HTR-8/SVneo (cell line): ENCODE measurements at regions not wholly inside any gene's neighbourhood (a gene's known extent, or its start where the extent isn't known, plus 50 kb on each side); places are given as distances from the start of the nearest gene placed in this dataset.
"Not testable (repeated sequence)": the region's sequence is repeated elsewhere in the genome, so short reads cannot be mapped to it uniquely, and the experiment has no call there.

Experiments
- DNase-seq: peaks from one replicate; pipeline ENCODE4 v3.0.0; 2011; ENCODE audit warnings: low spot score, mixed read lengths; ENCODE audit not compliant: insufficient read length
- FAIRE-seq: peaks from 2 replicates; lab custom pipeline; 2011; peaks lifted over from hg19 to GRCh38; lab: Jason Lieb, UNC

DNA sequence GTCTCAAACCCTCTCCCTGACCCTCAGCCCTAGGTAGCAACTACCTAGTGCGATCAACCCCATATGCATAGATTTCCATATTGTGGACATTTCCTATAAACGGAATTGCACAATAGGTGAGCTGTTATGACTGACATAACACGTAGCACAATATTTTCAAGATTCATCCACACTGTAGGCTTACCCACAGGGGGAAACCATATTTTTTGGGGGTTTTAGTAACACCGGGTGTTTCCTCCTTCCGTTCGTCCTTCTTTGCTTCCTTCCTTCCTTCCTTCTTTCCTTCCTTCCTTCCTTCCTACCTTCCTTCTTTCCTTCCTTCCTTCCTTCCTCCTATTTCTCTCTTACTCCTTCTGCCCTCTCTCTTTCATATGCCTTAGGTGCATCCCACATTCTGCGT lies 524.2 kb downstream of the CWH43 start:
- FAIRE-seq, result peak; percentile 75
- DNase-seq, result not testable (repeated sequence)

DNA sequence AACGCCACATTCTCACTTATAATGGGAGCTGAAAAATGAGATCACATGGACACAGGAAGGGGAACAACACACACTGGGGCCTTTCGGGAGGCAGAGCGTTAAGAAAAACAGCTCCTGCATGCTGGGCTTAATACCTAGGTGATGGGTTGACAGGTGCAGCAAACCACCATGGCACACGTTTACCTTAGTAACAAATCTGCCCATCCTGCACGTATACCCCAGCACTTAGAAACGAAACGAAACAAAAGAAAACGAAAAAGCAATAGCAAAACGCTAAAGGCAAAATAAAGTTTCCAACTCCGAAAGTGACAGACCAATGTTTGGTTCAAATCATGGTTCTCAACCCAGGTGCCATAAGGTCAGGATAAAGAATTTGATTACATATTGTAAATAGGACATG lies 525.3 kb downstream of the CWH43 start:
- not testable (repeated sequence) for FAIRE-seq, DNase-seq

DNA sequence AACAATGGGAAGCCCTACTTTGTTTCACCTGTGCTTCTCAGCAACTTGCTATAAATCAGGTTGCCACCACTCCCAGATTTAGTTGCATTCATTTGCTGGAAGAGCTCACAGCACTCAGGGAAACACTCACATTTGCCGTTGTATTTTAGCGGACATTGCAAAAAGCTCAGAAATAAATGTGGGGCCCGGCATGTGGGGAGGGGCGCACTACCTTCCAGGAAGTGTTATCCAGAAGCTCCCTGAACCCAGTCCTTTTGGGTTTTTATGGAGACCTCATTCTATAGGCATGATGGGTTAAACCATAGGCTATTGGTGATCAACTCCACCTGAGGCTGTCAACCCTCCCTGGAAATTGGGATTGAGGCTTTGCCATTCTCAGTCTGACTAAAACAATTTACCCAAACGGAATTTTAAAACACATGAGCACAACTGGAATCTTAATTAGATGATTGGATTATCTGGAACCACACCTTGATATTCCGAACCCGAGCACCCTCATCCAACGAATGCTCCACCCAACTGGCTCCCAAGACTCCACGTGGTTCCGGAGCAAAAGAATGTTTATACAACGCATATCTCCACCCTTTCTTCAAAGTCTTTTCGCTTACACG lies 525.9 kb downstream of the CWH43 start:
- not testable (repeated sequence) for FAIRE-seq, DNase-seq

DNA sequence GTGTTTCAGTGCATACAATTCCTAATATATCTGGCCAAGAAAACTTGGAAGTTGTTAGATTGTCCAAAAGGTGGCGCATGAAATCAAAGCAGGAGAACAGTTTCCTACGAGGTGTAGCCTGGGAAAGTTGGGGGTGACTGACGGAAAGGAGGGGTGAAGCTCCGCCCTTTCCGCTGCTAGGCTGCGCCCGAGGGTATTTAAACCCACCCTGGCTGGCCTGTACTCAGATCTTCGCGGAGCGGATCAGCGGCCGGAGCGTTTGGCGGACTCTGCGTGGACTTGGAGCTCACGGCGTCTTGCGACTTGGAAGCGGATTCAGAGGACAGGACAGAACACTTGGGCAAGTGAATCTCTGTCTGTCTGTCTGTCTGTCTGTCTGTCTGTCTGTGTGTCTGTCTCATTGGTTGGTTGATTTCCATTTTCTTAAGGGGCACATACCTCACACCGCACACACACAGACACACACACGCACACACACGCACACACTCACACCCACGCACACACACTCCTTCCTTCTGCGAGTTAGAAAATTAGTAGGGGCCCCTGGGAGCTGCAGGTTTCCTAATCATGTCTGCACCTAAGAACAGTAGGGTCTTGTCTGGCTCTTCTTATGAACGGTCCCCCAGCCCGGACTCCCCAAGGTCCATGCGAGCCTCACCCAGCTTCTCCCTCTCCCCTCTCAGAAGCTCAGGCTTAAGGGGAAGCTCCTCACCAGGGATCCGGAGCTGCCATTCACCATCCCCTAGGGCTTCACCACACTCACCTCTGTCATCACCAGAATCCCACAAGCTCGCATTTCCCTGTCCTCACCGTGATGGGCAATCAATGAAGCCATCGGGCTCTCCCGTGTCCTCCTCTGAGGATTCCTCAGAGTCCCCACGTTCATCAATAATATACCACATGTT lies 526.8 kb downstream of the CWH43 start:
- not testable (repeated sequence) for DNase-seq, FAIRE-seq

DNA sequence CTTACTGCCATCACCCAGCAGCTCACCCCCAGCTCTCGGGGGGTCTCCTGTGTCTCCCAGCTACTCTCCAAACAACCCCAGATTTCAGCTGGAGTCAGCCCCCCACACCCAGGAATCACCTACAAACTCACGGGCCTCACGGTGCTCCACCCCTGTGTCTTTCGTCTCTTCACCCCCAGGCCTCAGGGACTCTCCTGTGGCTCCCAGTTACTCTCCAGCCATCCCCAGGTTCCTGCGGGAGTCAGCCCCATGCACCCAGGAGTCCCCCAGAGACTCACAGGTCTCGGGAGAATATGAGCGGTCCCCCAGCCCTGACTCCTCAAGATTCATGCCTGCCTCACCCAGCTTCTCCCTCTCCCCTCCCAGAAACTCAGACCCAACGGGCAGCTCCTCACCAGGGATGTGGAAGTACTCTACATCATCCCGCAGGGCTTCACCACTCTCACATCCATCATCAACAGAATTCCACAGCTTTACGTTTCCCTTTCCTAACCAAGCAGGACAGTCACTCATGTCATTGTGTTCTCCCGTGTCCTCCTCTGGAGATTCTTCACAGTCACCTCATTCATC lies 527.6 kb downstream of the CWH43 start:
- not testable (repeated sequence) for DNase-seq, FAIRE-seq

DNA sequence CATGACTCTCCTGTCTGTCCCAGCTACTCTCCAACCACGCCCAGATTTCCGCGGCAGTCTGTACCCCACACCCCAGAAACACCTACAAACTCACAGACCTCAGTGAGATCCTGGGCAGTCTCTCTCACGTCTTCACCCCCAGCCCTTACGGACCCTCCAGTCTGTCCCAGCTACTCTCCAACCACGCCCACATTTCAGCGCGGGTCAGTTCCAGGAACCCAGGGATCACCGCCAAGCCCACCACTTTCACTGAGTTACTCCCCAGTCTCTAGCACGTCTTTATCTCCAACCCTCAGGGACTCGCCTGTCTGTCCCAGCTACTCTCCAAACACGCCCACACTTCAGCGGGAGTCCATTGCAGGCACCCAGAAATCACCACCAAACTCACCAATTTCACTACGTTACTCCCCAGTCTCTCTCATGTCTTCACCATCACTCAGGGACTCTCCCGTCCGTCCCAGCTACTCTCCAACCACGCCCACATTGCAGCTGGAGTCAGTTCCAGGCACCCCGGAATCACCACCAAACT lies 528.2 kb downstream of the CWH43 start:
- FAIRE-seq, DNase-seq: not testable (repeated sequence)

DNA sequence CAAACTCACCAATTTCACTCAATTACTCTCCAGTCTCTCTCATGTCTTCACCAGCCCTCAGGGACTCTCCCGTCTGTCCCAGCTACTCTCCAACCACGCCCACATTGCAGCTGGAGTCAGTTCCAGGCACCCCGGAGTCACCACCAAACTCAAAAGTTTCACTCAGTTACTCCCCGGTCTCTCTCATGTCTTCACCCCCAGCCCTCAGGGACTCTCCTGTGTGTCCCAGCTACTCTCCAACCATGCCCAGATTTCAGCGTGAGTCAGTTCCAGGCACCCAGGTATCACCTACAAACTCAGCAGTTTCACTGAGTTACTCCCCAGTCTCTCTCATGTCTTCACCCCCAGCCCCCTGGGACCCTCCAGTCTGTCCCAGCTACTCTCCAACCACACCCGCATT lies 528.8 kb downstream of the CWH43 start:
- not testable (repeated sequence) for FAIRE-seq, DNase-seq

DNA sequence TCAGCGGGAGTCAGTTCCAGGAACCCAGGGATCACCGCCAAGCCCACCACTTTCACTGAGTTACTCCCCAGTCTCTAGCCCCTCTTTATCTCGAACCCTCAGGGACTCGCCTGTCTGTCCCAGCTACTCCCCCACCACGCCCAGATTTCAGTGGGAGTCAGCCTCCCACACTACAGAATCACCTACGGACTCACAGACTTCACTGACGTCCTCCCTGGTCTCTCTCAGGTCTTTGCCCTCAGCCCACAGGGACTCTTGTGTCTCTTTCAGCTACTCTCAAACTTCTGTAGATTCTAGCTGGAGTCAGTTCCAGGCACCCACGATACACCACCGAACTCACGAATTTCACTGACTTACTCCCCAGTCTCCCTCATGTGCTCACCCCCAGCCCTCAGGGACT lies 529.2 kb downstream of the CWH43 start:
- not testable (repeated sequence) for FAIRE-seq, DNase-seq

DNA sequence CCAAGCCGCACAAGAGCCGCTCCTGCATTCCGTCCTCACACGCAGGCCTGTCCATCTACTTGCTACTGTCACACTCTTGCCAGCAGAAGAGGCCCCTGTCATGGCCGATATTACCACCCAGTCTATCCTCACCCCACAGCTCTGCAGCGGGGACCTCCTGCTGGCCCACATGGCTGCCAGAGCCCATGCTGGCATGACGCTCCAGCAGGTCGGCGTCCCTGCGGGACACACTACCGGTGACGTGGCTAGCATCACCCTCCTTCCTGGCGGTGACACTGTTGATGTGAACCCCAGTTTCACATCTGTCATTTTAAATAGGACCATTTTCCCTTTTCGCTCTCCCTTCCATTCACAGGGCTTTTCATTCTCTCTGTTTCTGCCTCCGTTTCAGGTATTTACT lies 530.0 kb downstream of the CWH43 start:
- FAIRE-seq, result not testable (repeated sequence)

DNA sequence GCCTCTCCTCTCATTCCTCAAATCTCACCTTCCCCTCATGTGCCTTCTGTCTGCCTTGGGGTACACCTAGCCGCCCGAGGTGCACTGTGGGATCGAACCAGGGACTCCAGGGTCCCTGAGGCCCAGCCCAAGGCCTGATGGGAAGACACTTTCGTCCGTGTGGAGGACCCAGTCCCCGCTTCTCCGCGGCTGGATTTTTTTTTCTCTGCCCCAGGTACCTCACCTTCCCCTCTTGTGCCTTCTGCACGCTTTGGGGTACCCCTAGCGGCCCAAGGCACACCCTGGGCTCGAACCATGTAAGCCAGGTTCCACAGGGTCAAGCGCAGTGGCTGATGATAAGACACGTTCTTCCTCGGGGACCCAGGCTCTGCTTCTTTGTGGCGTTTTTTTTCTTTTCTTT lies 530.7 kb downstream of the CWH43 start:
- no peak for FAIRE-seq

More for the DNA sequence above, 530.0 kb downstream of the CWH43 start:
- not testable (repeated sequence) for DNase-seq

DNA sequence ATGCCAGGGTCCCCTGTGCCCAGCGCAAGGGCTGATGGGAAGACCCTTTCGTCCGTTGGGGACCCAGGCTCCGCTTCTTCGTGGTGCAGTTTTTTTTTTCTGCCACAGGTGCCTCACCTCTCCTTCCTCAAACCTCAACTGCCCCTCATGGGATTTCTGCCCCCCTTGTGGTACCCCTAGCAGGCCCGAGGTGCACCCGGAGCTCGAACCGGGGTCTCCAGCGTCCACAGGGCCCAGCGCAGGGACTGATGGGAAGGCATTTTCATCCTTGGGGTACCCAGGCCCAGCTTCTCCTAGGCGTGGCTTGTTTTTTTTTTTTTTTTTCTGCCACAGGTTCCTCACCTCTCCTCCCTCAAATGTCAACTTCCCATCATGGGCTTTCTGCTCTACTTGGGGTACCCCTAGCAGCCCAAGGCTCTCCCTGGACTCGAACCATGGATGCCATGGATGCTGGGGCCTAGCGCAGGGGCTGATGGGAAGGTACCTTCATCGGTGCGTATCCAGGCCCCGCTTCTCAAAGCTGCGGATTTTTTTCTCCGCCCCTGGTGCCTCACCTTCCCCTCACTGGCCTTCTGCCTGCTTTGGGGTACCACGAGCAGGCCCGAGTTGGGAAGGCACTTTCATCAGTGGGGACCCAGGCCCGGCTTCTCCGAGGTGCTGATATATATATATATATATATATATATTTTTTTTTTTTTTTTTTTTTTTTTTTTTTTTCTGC lies 531.6 kb downstream of the CWH43 start:
- not testable (repeated sequence) for FAIRE-seq, DNase-seq

More for the DNA sequence above, 530.7 kb downstream of the CWH43 start:
- DNase-seq, result no peak

DNA sequence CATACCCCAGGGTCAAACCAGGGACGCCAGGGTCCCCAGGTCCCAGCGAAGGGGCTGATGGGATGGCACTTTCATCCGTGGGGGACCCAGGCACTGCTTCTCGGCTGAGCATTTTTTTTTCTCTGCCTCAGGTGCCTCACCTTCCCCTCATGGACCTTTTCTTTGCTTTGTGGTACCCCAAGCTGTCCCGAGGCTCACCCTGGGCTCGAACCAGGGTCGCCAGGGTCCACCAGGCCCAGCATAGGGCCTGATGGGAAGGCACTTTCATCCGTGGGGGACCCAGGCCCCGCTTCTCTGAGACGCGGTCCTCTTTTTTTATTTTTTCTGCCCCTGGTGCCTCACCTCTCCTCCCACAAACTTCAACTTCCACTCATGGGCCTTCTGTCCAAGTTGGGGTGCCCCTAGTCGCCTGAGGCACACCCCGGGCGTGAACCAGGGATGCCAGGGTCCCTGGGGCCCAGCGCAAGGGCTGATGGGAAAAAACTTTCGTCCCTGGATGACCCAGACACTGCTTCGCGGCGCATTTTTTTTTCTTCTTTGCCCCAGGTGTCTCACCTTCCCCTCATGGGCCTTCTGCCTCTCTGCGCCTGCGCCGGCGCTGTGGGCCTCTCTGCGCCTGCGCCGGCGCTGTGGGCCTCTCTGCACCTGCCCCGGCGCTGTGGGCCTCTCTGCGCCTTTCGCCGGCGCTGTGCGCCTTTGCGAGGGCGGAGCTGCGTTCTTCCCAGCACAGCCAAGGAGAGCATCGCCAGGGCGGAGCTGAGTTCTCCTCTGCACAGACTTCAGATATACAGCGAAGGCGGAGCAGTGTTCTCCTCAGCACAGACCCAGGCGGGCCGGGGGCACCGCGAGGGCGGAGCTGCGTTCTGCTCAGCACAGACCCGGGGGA lies 533.3 kb downstream of the CWH43 start:
- DNase-seq, FAIRE-seq: not testable (repeated sequence)

DNA sequence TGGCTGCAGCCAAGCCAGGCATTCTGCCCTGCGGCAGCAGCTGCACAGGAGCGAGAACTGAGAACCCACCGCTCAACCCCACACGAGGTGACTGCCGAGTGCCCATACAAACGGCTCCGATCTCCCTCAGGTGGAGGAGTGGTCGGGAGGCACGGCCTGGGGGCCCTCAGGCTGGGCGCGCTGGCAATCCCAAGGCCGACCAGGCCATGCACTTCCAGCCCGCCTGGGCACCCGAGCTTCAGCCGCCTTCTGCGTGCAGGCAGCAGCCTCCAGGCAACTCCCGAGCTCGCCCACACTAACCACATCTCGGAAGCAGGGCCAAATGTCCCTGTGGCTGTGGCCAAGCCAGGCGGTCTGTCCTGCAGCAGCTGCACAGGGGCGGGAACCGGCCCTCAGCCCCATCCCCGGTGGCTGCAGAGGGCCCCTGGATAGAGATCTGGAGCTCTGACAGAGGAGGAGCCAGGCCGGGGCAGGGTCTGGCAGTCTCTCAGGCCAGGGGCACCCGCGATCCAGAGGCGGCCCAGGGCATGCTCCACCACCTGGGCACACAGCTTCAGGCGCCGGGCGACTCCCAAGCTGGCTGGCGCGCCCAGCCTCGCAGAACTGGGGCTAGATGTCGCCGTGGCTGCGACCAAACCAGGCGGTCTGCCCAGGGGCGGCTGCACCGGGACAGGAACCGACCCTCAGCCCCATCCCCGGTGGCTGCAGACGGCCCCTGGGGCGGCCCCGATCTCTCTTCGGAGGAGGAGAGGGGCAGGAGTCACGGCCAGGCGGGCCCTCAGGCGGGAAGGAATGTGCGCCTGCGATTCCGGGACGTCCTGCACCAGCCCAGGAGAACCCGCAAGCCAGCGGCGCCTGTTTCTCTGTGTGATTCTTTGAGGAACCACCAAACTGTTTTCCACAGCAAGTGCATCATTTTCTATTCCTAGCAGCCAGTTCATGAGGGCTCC lies 538.0 kb downstream of the CWH43 start:
- not testable (repeated sequence) for DNase-seq, FAIRE-seq

DNA sequence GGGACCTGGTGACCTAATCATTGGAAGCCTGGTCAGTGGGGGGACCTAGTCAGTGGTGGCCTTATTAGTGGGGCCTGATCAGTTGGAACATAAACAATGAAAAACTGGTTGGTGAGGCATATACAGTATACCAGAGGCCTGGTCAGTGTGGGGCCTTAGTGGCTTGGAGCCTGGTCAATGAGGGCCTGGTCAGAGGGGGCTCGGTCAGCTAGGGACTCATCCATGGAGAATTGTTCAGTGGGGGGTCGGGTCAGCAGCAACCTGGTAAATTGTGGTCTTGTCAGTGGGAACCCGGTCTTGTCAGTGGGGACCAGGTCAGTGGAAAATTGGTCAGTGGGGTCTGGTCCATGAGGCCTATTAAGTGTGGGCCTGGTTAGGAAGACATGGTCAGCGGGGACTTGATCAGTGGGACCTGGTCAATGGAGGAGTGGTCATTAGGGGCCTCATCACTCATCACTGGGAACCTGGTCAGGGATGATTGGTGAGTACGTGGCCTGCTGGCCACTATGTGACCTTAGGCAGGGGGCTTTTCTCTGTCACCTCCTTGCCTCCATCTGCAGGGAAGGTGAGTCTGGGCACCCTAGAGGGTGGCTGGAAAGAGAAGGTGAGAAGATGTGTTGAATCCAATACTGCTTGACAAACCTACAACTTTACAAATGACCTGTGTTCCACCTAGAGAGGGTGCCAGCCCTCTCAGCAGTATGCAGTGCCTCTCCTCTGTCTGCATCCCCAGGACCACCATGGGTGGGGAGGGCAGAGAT lies 573.0 kb downstream of the CWH43 start:
- not testable (repeated sequence) for FAIRE-seq, DNase-seq

DNA sequence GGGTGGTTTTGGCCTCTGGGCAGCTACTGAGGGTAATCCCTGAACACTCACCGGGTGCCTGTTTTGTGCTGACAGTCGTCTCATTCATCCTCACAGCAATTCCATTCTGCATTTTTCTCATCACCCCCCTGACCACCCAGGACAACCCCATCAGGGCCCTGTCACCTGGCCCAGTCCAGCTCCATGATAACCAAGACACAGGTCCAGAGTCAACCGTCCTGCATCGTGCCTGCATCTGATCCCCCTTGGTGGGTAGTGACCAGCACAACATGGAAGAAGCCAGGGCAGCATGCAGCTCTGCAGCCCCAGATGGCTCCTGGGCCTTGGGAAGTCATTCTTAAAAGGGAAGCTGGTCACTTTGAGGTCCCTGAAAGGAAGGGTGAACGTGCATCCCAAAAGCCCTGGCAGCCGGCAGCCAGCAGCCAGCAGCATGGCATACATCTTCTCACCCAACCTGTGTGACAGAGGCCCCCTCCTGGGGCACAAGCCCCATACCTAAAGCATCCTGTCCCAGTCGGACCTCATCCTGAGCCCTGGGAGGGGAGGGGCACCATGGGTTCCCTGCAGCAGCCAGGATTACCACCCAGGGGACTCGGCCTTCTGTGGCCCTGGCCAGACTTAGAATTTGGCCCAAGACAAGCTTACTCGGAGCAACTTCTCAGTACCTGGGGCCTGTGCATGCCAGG lies 574.2 kb downstream of the CWH43 start:
- not testable (repeated sequence) for FAIRE-seq, DNase-seq

DNA sequence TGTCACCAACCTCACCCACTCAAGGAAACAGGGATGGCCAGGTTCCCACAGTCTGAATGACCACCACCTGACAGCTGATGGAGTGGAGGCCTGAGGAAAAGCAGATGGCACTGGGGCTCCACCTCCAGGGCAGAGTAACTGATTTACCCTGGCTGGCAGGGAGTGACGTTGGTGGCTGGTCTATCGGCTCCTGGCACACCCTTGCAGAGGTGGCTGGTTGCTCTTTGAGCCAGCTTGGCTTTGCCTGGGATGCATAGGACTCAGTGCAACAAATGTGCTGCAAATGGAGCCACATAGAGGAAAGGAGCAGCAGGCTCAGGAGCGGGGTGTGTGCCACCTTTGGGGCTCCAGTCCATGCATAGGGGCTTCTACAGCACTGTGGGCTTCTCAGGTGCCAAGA lies 574.8 kb downstream of the CWH43 start:
- FAIRE-seq, result not testable (repeated sequence)

More for the DNA sequence above, 574.8 kb downstream of the CWH43 start:
- not testable (repeated sequence) for DNase-seq
